Mammary epithelial cell (primary cell): ENCODE measurements at regions not wholly inside any gene's neighbourhood (a gene's known extent, or its start where the extent isn't known, plus 50 kb on each side); places are given as distances from the start of the nearest gene placed in this dataset.

Experiments
- CTCF ChIP-seq, 2 donors: IDR thresholded peaks in 1 of 2; conservative IDR thresholded peaks in 1 of 2; 2 replicates each; pipeline ENCODE4 v1.5.1; 2011 to 2012; ENCODE audit warnings: inconsistent platforms in 2 of 2, low read length in 2 of 2, mild to moderate bottlenecking in 2 of 2, control low read depth in 1 of 2, low read depth in 1 of 2; ENCODE audit not compliant: insufficient read depth in 1 of 2; ENCODE audit errors: extremely low read depth in 1 of 2
- EZH2 ChIP-seq: IDR thresholded peaks from 2 replicates; pipeline ENCODE4 v1.6.1; 2012; ENCODE audit warnings: low read length, inconsistent platforms, borderline replicate concordance

GRCh38 chr10:61047788-61048560 lies 104.0 kb upstream of the RHOBTB1 start:
- TF ChIP-seq CTCF (conservative IDR thresholded peaks at IDR 0.05 in 1 of 2, IDR thresholded peaks at IDR 0.05 in 1 of 2; ENCODE audit: extremely low read depth in 1 of 2, insufficient read depth in 1 of 2, low read depth in 1 of 2, low read length in 2 of 2) (no peak), EZH2 (no peak)
